K562 (cell line): ENCODE measurements at regions not wholly inside any gene's neighbourhood (a gene's known extent, or its start where the extent isn't known, plus 50 kb on each side); places are given as distances from the start of the nearest gene placed in this dataset.
A peak's percentile ranks its signal among the peaks of the same experiment; 100 is the strongest.

Experiments used
- ATAC-seq: fragments of 200-7000 bp; cut with Tn5 transposase; 3 replicates; pipeline ENCODE4 v1.9.1; 2020; ENCODE audit warnings: moderate library complexity
- BruUV-seq: library from RNA; stranded (reverse); fragments of 400-500 nt; replicated peaks from 2 replicates; lab custom pipeline; 2021; lab: Mats Ljungman, UMichigan
- CTCF ChIA-PET: fragments of 300-600 bp; formaldehyde crosslinking; extraction: SDS; loops from one replicate; lab custom pipeline; 2021; ENCODE audit warnings: low intra/inter-chr PET ratio; lab: Yijun Ruan, JAX
- POLR2A ChIA-PET: fragments of 300-600, 350-650 bp; sonication (Branson Sonifier 250); formaldehyde crosslinking; extraction: SDS; loops from one replicate; lab custom pipeline; 2021; ENCODE audit warnings: antibody characterized with exemption, inconsistent platforms; lab: Yijun Ruan, JAX
- DNase-seq, 4 experiments: peaks; one replicate each; pipeline versions ENCODE4 v3.0.0 to v3.0.0-alpha.2; 2011 to 2018; ENCODE audit warnings: low spot score in 3 of 4, mixed read lengths in 3 of 4; ENCODE audit errors: extremely low read depth in 1 of 4
- FAIRE-seq: peaks from 2 replicates; lab custom pipeline; 2011; peaks lifted over from hg19 to GRCh38; lab: Jason Lieb, UNC
- H2AFZ ChIP-seq: 2 replicates; pipeline ENCODE4 v1.6.0; 2011; ENCODE audit warnings: low read depth, low read length, control low read depth, inconsistent platforms
- H3K27ac ChIP-seq: fragments of 200-600 bp; 3 replicates; pipeline ENCODE4 v1.8.0; 2011; ENCODE audit warnings: low read depth, mild to moderate bottlenecking, control low read depth, inconsistent platforms, low read length, moderate library complexity, mixed read lengths; ENCODE audit errors: extremely low read depth
- H3K27me3 ChIP-seq, 2 experiments: fragments of 300-600 bp in 1 of 2; 2 replicates in 1 of 2; 3 replicates in 1 of 2; pipeline versions ENCODE4 v1.6.0 to v1.8.0; 2011; ENCODE audit warnings: inconsistent platforms in 2 of 2, low read length in 2 of 2, mild to moderate bottlenecking in 1 of 2, mixed read lengths in 1 of 2, moderate library complexity in 1 of 2; ENCODE audit not compliant: control insufficient read depth in 2 of 2, insufficient read depth in 2 of 2
- H3K36me3 ChIP-seq: fragments of 300-600 bp; 3 replicates; pipeline ENCODE4 v1.8.0; 2011; ENCODE audit warnings: mild to moderate bottlenecking, low read length, inconsistent platforms; ENCODE audit not compliant: control insufficient read depth, insufficient read depth
- H3K4me1 ChIP-seq, 2 experiments: fragments of 200-600 bp in 1 of 2; replicated peaks in 1 of 2; 2 replicates in 1 of 2; 3 replicates in 1 of 2; pipeline versions ENCODE4 v1.5.1 to v1.8.0; 2011; ENCODE audit warnings: inconsistent platforms in 2 of 2, low read length in 2 of 2, mild to moderate bottlenecking in 1 of 2, mixed read lengths in 1 of 2, moderate library complexity in 1 of 2; ENCODE audit not compliant: control insufficient read depth in 2 of 2, insufficient read depth in 2 of 2
- H3K4me2 ChIP-seq: 2 replicates; pipeline ENCODE4 v1.6.1; 2011; ENCODE audit warnings: low read length, control low read depth, inconsistent platforms, mixed read lengths; ENCODE audit not compliant: insufficient read depth
- H3K4me3 ChIP-seq: fragments of 200-600 bp; sonication (generic), shearing (Covaris generic); 2 replicates; pipeline ENCODE4 v1.5.1; 2016; ENCODE audit warnings: control low read depth, inconsistent platforms
- H3K79me2 ChIP-seq: fragments of 200-600 bp; 3 replicates; pipeline ENCODE4 v1.8.0; 2011; ENCODE audit warnings: low read length, inconsistent platforms; ENCODE audit not compliant: control insufficient read depth, insufficient read depth
- H3K9ac ChIP-seq, 2 experiments: 2 replicates each; pipeline versions ENCODE4 v1.6.0 to v1.6.1; 2011; ENCODE audit warnings: low read depth in 2 of 2, low read length in 2 of 2, control low read depth in 1 of 2, inconsistent platforms in 1 of 2, mild to moderate bottlenecking in 1 of 2, mixed read lengths in 1 of 2; ENCODE audit not compliant: insufficient read depth in 1 of 2
- H3K9me1 ChIP-seq: one replicate; pipeline ENCODE4 v1.6.0; 2011; ENCODE audit warnings: inconsistent platforms, mild to moderate bottlenecking, low read length, moderate library complexity; ENCODE audit not compliant: control insufficient read depth, insufficient read depth
- H3K9me3 ChIP-seq: replicated peaks from 2 replicates; pipeline ENCODE4 v1.5.1; 2011; ENCODE audit warnings: low read depth, low read length, inconsistent platforms; ENCODE audit not compliant: control insufficient read depth, insufficient read depth
- H4K20me1 ChIP-seq: replicated peaks from 2 replicates; pipeline ENCODE4 v1.6.1; 2011; ENCODE audit warnings: low read length, inconsistent platforms, mixed read lengths; ENCODE audit not compliant: control insufficient read depth, insufficient read depth
- MECOM ChIP-seq: fragments of 250-450 bp; sonication (Bioruptor Pico); IDR thresholded peaks from 2 replicates; pipeline ENCODE4 v1.8.0; 2022; ENCODE audit warnings: inconsistent platforms
- SNAPC5 ChIP-seq: fragments of 250-450 bp; sonication (Bioruptor Pico); IDR thresholded peaks from 2 replicates; pipeline ENCODE4 v1.8.0; 2021; ENCODE audit warnings: moderate library complexity, mild to moderate bottlenecking, inconsistent platforms
- SPI1 ChIP-seq: IDR thresholded peaks from 2 replicates; pipeline ENCODE4 v1.6.1; 2011; ENCODE audit warnings: low read depth, low read length, control low read depth, borderline replicate concordance
- ZC3H8 ChIP-seq: fragments of 450-650 bp; IDR thresholded peaks from 2 replicates; pipeline ENCODE4 v1.6.1; 2017
- WGBS: fragments of 100-300 bp; shearing (Covaris generic); methylation state at CpG from one replicate; pipeline ENCODE4 v1.1.6; 2016; ENCODE audit warnings: low coverage, mixed read lengths; ENCODE audit not compliant: insufficient coverage; ENCODE audit errors: missing lambda C conversion rate; 5-methylcytosine and 5-hydroxymethylcytosine counted together
- in situ Hi-C: fragments of 300-500 bp; cut with MboI; formaldehyde crosslinking; loops from 4 replicates; pipeline ENCODE4 v1.15.0; 2018; ENCODE audit warnings: inconsistent platforms, mixed read lengths
- intact Hi-C: fragments of 100-400 bp; cut with micrococcal nuclease; formaldehyde crosslinking; loops from 2 replicates; pipeline ENCODE4 v1.14.2; 2022

DNA sequence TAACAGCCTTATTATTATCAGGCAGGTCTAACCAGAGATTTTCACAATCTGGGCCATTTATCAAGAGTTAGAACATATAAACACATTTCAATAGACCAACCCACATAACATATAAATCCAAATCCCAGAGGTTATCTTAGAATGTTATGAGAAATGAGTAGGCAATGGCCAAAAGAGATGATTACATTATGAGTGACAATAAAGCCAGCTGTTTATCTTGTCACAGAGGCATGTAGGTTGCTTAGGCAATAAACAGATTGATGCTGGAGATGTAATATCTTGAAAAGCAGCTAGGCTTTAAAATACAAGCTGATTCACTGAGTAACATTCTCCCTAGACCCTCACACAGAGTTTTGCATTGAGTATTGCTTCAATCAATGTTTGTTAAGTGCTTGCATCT is 148.5 kb upstream of the SESN3 start:
- in situ Hi-C loops, result no loop called here
- no peaks in the 10 kb centered on the region for H3K9me3 ChIP-seq
- no peaks in the 10 kb centered on the region for H3K36me3 ChIP-seq
- H3K4me2 ChIP-seq, result no peak overlapping the region
- H3K4me1 ChIP-seq, result no peaks in the 10 kb centered on the region
- intact Hi-C loops, result no loop called here
- POLR2A ChIA-PET, result interaction anchor here (1.1 kb wide), 1 partner anchor 10 kb away, joined by 3 read pairs; no protein-coding TSS in a partner anchor
- H3K79me2 ChIP-seq, result no peaks in the 10 kb centered on the region
- H3K27ac ChIP-seq, result no peak overlapping the region
- ATAC-seq (no peak), DNase-seq (no peak), FAIRE-seq (no peak)
- H3K9ac ChIP-seq, result no peak overlapping the region
- peaks cover 2 to 4% of the 10 kb centered on the region in 2 experiments; a peak in 4 of 5 replicates for H3K27me3 ChIP-seq
- H4K20me1 ChIP-seq, result no peaks in the 10 kb centered on the region
- H3K4me3 ChIP-seq, result no peak overlapping the region
- no peak overlapping the region for H2AFZ ChIP-seq
- TF ChIP-seq ZC3H8 (no peak), MECOM (CRISPR knock-in tag) (peak; percentile 88)
- TF ChIP-seq, all 486 proteins: peak for 1
- no peaks in the 10 kb centered on the region for H3K9me1 ChIP-seq
- no TSS peak for BruUV-seq
- CTCF ChIA-PET, result no interaction called here

- intact Hi-C loops, result no loop called here
- no peak overlapping the region for H2AFZ ChIP-seq
- H3K4me3 ChIP-seq, result no peak overlapping the region
- DNase-seq, result no peak
- ChIA-PET CTCF (no interaction called here), POLR2A (interaction anchor here (0.5 to 1.0 kb wide), 2 partner anchors 17 to 22 kb away, joined by 3 to 4 read pairs; no protein-coding TSS in a partner anchor)
- in situ Hi-C loops, result no loop called here
- no peak overlapping the region for H3K9ac ChIP-seq
- H3K4me1 ChIP-seq, result no peaks in the 10 kb centered on the region
- no peak for FAIRE-seq
- no peaks in the 10 kb centered on the region for H3K79me2 ChIP-seq
- H3K9me1 ChIP-seq, result no peaks in the 10 kb centered on the region
- ATAC-seq, result no peak
- H3K9me3 ChIP-seq, result no peaks in the 10 kb centered on the region
- BruUV-seq, result no TSS peak
- H3K27ac ChIP-seq, result no peak overlapping the region
- 0% methylated on average over 1 of the region's 1 CpG for WGBS
- H3K4me2 ChIP-seq, result no peak overlapping the region
- H4K20me1 ChIP-seq, result no peaks in the 10 kb centered on the region
- H3K27me3 ChIP-seq, result peaks cover 2 to 4% of the 10 kb centered on the region in 2 experiments; a peak in 4 of 5 replicates
- TF ChIP-seq SNAPC5 (CRISPR knock-in tag), result no peak
- TF ChIP-seq SPI1, result peak; percentile 30; the same call in 1 of the 2 replicates
- H3K36me3 ChIP-seq, result no peaks in the 10 kb centered on the region
Observed at GRCh38 chr11:95378789-95379188, 147.8 kb upstream of the SESN3 start.
